ENCODE measurements at regions not wholly inside any gene's neighbourhood (a gene's known extent, or its start where the extent isn't known, plus 50 kb on each side); places are given as distances from the start of the nearest gene placed in this dataset.

DNA sequence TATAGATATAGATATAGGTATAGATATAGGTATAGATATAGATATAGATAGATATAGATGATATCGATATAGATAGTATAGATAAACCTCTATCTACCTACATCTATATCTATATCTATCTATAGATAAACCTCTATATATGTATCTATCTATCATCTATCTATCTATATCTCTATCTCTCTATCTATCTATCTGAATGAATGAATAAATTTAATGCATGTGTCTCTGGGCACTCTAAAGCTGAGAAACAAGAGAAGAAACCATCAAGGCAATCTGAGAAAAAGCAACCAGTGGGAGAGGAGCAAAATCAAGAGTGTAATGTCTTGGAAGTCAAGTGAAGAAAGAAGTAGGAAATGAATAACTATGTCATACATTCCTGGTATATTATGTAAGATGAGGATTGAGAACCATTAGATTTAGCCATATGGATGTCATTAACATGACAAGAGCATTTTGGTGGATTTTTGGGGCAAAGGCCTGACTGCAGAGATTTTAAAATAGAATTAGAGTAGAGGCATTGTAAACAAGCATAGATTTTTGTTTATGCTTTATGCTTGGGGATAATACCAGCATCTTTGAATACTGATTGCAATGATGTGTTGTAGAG, 1262.7 kb upstream of the MIR17HG start:
- Histone ChIP-seq H3K4me3 (replicated peaks; ENCODE audit: insufficient read depth, low read length) (no peak overlapping the region), H3K27ac (replicated peaks) (no peak overlapping the region), H3K27me3 (ENCODE audit: insufficient read depth, poor library complexity, severe bottlenecking) (no peaks in the 10 kb centered on the region)
- DNase-seq (ENCODE audit: low read depth in 1 of 2, low spot score in 1 of 2) = no peak
- TF ChIP-seq POLR2AphosphoS5 (IDR thresholded peaks at IDR 0.05; ENCODE audit: low read depth) = no peak
- TF ChIP-seq, protein P1, sequence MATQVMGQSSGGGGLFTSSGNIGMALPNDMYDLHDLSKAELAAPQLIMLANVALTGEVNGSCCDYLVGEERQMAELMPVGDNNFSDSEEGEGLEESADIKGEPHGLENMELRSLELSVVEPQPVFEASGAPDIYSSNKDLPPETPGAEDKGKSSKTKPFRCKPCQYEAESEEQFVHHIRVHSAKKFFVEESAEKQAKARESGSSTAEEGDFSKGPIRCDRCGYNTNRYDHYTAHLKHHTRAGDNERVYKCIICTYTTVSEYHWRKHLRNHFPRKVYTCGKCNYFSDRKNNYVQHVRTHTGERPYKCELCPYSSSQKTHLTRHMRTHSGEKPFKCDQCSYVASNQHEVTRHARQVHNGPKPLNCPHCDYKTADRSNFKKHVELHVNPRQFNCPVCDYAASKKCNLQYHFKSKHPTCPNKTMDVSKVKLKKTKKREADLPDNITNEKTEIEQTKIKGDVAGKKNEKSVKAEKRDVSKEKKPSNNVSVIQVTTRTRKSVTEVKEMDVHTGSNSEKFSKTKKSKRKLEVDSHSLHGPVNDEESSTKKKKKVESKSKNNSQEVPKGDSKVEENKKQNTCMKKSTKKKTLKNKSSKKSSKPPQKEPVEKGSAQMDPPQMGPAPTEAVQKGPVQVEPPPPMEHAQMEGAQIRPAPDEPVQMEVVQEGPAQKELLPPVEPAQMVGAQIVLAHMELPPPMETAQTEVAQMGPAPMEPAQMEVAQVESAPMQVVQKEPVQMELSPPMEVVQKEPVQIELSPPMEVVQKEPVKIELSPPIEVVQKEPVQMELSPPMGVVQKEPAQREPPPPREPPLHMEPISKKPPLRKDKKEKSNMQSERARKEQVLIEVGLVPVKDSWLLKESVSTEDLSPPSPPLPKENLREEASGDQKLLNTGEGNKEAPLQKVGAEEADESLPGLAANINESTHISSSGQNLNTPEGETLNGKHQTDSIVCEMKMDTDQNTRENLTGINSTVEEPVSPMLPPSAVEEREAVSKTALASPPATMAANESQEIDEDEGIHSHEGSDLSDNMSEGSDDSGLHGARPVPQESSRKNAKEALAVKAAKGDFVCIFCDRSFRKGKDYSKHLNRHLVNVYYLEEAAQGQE (IDR thresholded peaks at IDR 0.05; ENCODE audit: insufficient replicate concordance, low read depth) = no peak
- TF ChIP-seq GABPA (IDR thresholded peaks at IDR 0.05; ENCODE audit: low read depth) = no peak
- TF ChIP-seq, protein P2, sequence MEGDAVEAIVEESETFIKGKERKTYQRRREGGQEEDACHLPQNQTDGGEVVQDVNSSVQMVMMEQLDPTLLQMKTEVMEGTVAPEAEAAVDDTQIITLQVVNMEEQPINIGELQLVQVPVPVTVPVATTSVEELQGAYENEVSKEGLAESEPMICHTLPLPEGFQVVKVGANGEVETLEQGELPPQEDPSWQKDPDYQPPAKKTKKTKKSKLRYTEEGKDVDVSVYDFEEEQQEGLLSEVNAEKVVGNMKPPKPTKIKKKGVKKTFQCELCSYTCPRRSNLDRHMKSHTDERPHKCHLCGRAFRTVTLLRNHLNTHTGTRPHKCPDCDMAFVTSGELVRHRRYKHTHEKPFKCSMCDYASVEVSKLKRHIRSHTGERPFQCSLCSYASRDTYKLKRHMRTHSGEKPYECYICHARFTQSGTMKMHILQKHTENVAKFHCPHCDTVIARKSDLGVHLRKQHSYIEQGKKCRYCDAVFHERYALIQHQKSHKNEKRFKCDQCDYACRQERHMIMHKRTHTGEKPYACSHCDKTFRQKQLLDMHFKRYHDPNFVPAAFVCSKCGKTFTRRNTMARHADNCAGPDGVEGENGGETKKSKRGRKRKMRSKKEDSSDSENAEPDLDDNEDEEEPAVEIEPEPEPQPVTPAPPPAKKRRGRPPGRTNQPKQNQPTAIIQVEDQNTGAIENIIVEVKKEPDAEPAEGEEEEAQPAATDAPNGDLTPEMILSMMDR (IDR thresholded peaks at IDR 0.05; ENCODE audit: insufficient read depth, low read length) = no peak
- TF ChIP-seq SPI1 (IDR thresholded peaks at IDR 0.05; ENCODE audit: borderline replicate concordance, low read depth) = no peak

DNA sequence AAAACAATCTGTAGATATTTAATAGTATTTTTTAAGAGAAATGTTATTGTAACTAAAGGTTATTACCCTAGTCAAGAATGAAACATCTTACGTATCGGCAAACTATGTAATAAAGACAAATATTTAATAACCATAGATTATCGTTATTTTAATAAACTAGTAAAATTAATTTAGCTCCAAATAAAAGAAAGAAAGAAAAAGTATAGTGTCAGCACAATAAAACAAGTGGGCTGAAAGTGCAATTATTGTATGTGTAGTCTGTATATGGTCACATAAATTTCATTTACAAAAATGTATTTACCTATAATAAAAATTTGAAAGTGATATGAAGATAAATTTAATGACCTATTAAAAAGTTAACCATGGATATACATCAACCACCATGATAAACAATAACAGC, 1258.4 kb upstream of the MIR17HG start:
- TF ChIP-seq, protein P1 (IDR thresholded peaks at IDR 0.05; ENCODE audit: insufficient replicate concordance, low read depth) = no peak
- TF ChIP-seq SPI1 (IDR thresholded peaks at IDR 0.05; ENCODE audit: borderline replicate concordance, low read depth) (no peak), GABPA (IDR thresholded peaks at IDR 0.05; ENCODE audit: low read depth) (no peak), POLR2AphosphoS5 (IDR thresholded peaks at IDR 0.05; ENCODE audit: low read depth) (no peak)
- TF ChIP-seq, protein P2 (IDR thresholded peaks at IDR 0.05; ENCODE audit: insufficient read depth, low read length) = no peak
- Histone ChIP-seq H3K27ac (replicated peaks) (no peak overlapping the region), H3K4me3 (replicated peaks; ENCODE audit: insufficient read depth, low read length) (no peak overlapping the region), H3K27me3 (ENCODE audit: insufficient read depth, poor library complexity, severe bottlenecking) (no peaks in the 10 kb centered on the region)
- DNase-seq (ENCODE audit: low read depth in 1 of 2, low spot score in 1 of 2) = no peak

DNA sequence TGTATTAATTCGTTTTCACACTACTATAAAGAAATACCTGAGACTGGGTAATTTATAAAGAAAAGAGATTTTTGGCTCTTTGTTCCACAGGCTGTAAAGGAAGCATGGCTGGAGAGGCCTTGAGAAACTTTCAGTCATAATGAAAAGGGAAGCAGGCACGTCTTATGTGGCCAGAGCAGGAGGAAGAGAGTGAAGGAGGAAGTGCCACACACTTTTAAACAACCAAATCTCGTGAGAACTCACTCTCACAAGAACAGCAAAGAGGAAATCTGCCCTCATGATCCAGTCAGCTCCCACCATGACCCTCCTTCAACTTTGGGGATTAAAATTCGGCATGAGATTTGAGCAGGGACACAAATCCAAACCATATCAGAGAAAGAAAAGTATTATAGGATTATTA, 1255.9 kb upstream of the MIR17HG start:
- Histone ChIP-seq H3K27me3 (ENCODE audit: insufficient read depth, poor library complexity, severe bottlenecking) (no peaks in the 10 kb centered on the region), H3K27ac (replicated peaks) (no peak overlapping the region; the same call in 1 of the 2 replicates), H3K4me3 (replicated peaks; ENCODE audit: insufficient read depth, low read length) (no peak overlapping the region)
- peak; percentile 32 to 61 for DNase-seq (ENCODE audit: low read depth in 1 of 2, low spot score in 1 of 2)
- TF ChIP-seq, protein P1 (IDR thresholded peaks at IDR 0.05; ENCODE audit: insufficient replicate concordance, low read depth) = no peak
- TF ChIP-seq POLR2AphosphoS5 (IDR thresholded peaks at IDR 0.05; ENCODE audit: low read depth) (peak; percentile 23; the same call in 1 of the 2 replicates), SPI1 (IDR thresholded peaks at IDR 0.05; ENCODE audit: borderline replicate concordance, low read depth) (peak; percentile 87; the same call in 1 of the 2 replicates)
